ENCODE measurements at regions not wholly inside any gene's neighbourhood (a gene's known extent, or its start where the extent isn't known, plus 50 kb on each side); places are given as distances from the start of the nearest gene placed in this dataset.

- no peak overlapping the region for H4K5ac ChIP-seq (ENCODE audit: low read depth, low read length)
- no peak overlapping the region for H3K4me3 ChIP-seq (ENCODE audit: insufficient read depth, low read depth, low read length)
- TF ChIP-seq USF2 (IDR thresholded peaks at IDR 0.05; ENCODE audit: low read depth, low read length) (no peak), FOS (IDR thresholded peaks at IDR 0.05; ENCODE audit: low read depth, low read length) (no peak)
- no peak overlapping the region for H2AK9ac ChIP-seq (replicated peaks; ENCODE audit: low read depth, low read length, poor library complexity)
- DNase-seq: no peak
- no peak overlapping the region for H2AFZ ChIP-seq (replicated peaks; ENCODE audit: low read length, poor library complexity)
- H2BK5ac ChIP-seq (ENCODE audit: low read depth, low read length, poor library complexity, severe bottlenecking): no peak overlapping the region
- BruUV-seq (replicated peaks): no TSS peak
- no peak overlapping the region for H2AK5ac ChIP-seq (ENCODE audit: low read depth, low read length)
- no peak overlapping the region for H3K4me2 ChIP-seq (ENCODE audit: low read depth, low read length)
- no peaks in the 10 kb centered on the region for H3K36me3 ChIP-seq (ENCODE audit: control insufficient read depth, insufficient read depth, low read length)
- no peak overlapping the region for H2BK20ac ChIP-seq (ENCODE audit: low read depth, low read length)
- H3K27ac ChIP-seq (ENCODE audit: insufficient read depth, low read length): no peak overlapping the region
- H3K4me1 ChIP-seq (ENCODE audit: control insufficient read depth, insufficient read depth, low read length): no peaks in the 10 kb centered on the region
- no peak overlapping the region for H3K56ac ChIP-seq (ENCODE audit: extremely low read depth, insufficient read depth, low read length)
- dilution Hi-C loops (cut with HindIII; ENCODE audit: low sequenced_read_pairs, unreplicated experiment) (no loop called here), in situ Hi-C loops (cut with MboI; ENCODE audit: low sequenced_read_pairs) (no loop called here), intact Hi-C loops (cut with micrococcal nuclease) (no loop called here)
- WGBS, 2 experiments (ENCODE audit: extremely low coverage in 2 of 2, insufficient read length in 1 of 2): no CpG with 5 or more reads among the region's 2 CpGs
- H4K91ac ChIP-seq (ENCODE audit: insufficient read depth, low read depth, low read length): no peak overlapping the region
- H3K23ac ChIP-seq (ENCODE audit: low read depth, low read length): no peak overlapping the region
- H4K20me1 ChIP-seq (ENCODE audit: insufficient read depth, low read length): no peaks in the 10 kb centered on the region
- no peak overlapping the region for H3K9ac ChIP-seq (ENCODE audit: low read depth, low read length)
- H4K8ac ChIP-seq (ENCODE audit: low read depth in 2 of 2, low read length in 2 of 2): no peak overlapping the region
- H3K14ac ChIP-seq (replicated peaks; ENCODE audit: low read depth, low read length): no peak overlapping the region
- no peak overlapping the region for H2BK15ac ChIP-seq (ENCODE audit: low read depth, low read length)
- no peaks in the 10 kb centered on the region for H3K9me3 ChIP-seq (ENCODE audit: control insufficient read depth, insufficient read depth, low read length)
- H3K27me3 ChIP-seq (ENCODE audit: control insufficient read depth, insufficient read depth, low read length): no peaks in the 10 kb centered on the region
- no peaks in the 10 kb centered on the region for H3K9me1 ChIP-seq (ENCODE audit: insufficient read depth, low read length)
- no peak overlapping the region for H3K18ac ChIP-seq (ENCODE audit: low read depth, low read length)
- CTCF ChIA-PET: no interaction called here
- POLR2A ChIA-PET (ENCODE audit: unreplicated experiment): no interaction called here
- ATAC-seq (ENCODE audit: low read depth): no peak
- H3K79me1 ChIP-seq (ENCODE audit: low read depth in 1 of 2, low read length in 2 of 2): no peaks in the 10 kb centered on the region
- no peak overlapping the region for H3K4ac ChIP-seq (ENCODE audit: low read depth, low read length)
- no peak overlapping the region for H2BK120ac ChIP-seq (ENCODE audit: low read depth, low read length)
These were observed 624.2 kb upstream of the AGA start for GRCh38 chr4:178066338-178066941.

All from IMR-90 (cell line).